ENCODE measurements at regions not wholly inside any gene's neighbourhood (a gene's known extent, or its start where the extent isn't known, plus 50 kb on each side); places are given as distances from the start of the nearest gene placed in this dataset.

- TF ChIP-seq CTCF (IDR thresholded peaks at IDR 0.05) = no peak
- TF ChIP-seq EP300 (IDR thresholded peaks at IDR 0.05; ENCODE audit: low read depth) = no peak
These were observed 74.6 kb upstream of the GPC1 start for GRCh38 chr2:240360645-240361475.
